SK-N-DZ (cell line): ENCODE measurements at regions not wholly inside any gene's neighbourhood (a gene's known extent, or its start where the extent isn't known, plus 50 kb on each side); places are given as distances from the start of the nearest gene placed in this dataset.
A peak's percentile ranks its signal among the peaks of the same experiment; 100 is the strongest.

Source experiments
- DNase-seq: peaks from one replicate; pipeline ENCODE4 v3.0.0-alpha.2; 2015; ENCODE audit warnings: low spot score

DNA sequence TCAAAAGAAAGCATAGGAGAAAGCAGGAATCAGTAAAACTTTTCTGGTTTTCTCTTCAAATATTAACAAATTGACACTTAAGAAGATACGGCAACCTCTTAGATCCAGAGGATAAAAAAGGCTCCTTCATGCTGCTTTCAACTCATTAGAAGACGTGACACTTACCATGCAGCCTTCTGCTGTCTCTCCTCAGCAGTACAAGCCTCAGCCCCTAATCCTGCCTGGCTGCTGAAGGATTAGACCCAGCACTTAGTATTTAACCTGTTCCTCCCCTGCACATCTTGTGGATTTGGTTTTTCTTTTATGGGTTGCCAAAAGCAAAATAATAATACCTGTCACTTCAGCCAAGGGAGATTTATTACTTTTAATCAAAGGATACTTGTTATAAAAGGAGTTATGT is 108.4 kb downstream of the LYZL1 start:
- DNase-seq: peak; percentile 26

DNA sequence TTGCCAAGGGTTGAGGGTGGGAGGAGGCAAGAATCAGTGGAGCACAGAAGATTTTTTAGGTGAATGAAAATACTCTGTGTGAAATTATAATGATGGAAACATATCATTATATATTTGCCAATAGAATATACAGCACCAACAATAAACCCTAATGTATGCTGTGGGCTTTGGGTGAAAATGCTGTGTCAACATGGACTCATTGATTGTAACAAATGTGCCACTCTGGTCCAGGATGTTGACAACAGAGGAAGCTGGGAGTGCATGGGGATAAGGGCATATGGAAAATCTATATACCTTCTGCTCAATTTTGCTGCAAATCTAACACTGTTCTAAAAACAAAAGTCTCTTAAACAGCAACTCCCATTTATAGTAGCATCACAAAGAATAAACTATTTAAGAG is 114.3 kb downstream of the LYZL1 start:
- DNase-seq: no peak

DNA sequence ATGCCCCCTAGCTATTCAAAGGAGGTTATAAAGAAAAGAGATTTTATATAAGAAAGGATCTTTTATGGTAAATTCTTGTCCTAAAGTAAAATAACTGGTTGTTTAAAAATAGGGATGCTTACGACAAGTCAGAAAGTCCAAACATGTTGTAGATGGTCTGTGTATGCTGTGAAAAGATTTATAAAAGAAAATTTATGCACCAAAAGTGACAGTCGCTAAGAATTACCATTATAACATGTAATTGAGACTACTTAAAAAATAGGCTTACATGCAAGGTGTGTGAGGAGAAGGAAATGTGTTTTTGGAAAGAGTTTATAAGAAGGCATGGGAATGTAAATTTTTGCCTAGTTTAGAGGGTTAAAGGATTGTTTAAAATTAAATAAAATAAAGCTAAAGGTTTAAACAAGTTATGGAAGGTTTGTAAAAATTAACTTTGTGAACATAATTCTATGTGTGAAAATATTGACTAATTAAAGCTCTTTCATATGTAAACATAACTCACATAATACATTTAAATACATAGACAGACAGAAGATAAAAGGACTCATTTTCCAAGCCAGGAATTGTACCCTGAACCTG is 118.5 kb downstream of the LYZL1 start:
- DNase-seq: no peak
